ENCODE measurements at regions not wholly inside any gene's neighbourhood (a gene's known extent, or its start where the extent isn't known, plus 50 kb on each side); places are given as distances from the start of the nearest gene placed in this dataset.

GRCh38 chr2:2851806-2852777 lies 521.0 kb upstream of the MYT1L start:
- TF ChIP-seq CTCF (IDR thresholded peaks at IDR 0.05) = no peak
- Mint-ChIP-seq H3K27me3 (no peaks in the 10 kb centered on the region), H3K4me1 (no peaks in the 10 kb centered on the region), H3K36me3 (ENCODE audit: low read depth) (no peaks in the 10 kb centered on the region), H3K4me3 (no peak overlapping the region), H3K9me3 (no peaks in the 10 kb centered on the region), H3K27ac (no peak overlapping the region)
- ChIA-PET POLR2A (no interaction called here), CTCF (no interaction called here)
- ATAC-seq (ENCODE audit: low read depth) (no peak), DNase-seq (no peak)
- intact Hi-C loops (cut with micrococcal nuclease) = no loop called here

GRCh38 chr2:2851316-2851715 lies 520.2 kb upstream of the MYT1L start:
- H3K4me1 Mint-ChIP-seq = no peaks in the 10 kb centered on the region
- ATAC-seq (ENCODE audit: low read depth) (no peak), DNase-seq (no peak)
- H3K4me3 Mint-ChIP-seq = no peak overlapping the region
- H3K27me3 Mint-ChIP-seq = no peaks in the 10 kb centered on the region
- no peaks in the 10 kb centered on the region for H3K9me3 Mint-ChIP-seq
- intact Hi-C loops (cut with micrococcal nuclease) = no loop called here
- no peak overlapping the region for H3K27ac Mint-ChIP-seq
- no peaks in the 10 kb centered on the region for H3K36me3 Mint-ChIP-seq (ENCODE audit: low read depth)
- CTCF ChIA-PET = no interaction called here
- no peak for TF ChIP-seq CTCF (IDR thresholded peaks at IDR 0.05)
- POLR2A ChIA-PET = no interaction called here

- intact Hi-C loops (cut with micrococcal nuclease) = no loop called here
- Mint-ChIP-seq H3K27ac (no peak overlapping the region), H3K9me3 (no peaks in the 10 kb centered on the region), H3K4me3 (no peak overlapping the region), H3K4me1 (no peaks in the 10 kb centered on the region), H3K36me3 (ENCODE audit: low read depth) (no peaks in the 10 kb centered on the region), H3K27me3 (no peaks in the 10 kb centered on the region)
- ChIA-PET POLR2A (no interaction called here), CTCF (no interaction called here)
- DNase-seq = no peak
- no peak for ATAC-seq (ENCODE audit: low read depth)
- TF ChIP-seq CTCF (IDR thresholded peaks at IDR 0.05) = no peak
Observed at GRCh38 chr2:2850859-2851258, 519.8 kb upstream of the MYT1L start.

- no peaks in the 10 kb centered on the region for H3K9me3 Mint-ChIP-seq
- no peaks in the 10 kb centered on the region for H3K4me1 Mint-ChIP-seq
- TF ChIP-seq CTCF (IDR thresholded peaks at IDR 0.05) = no peak
- H3K27me3 Mint-ChIP-seq = no peaks in the 10 kb centered on the region
- DNase-seq (no peak), ATAC-seq (ENCODE audit: low read depth) (no peak)
- POLR2A ChIA-PET = no interaction called here
- H3K4me3 Mint-ChIP-seq = no peak overlapping the region
- no peaks in the 10 kb centered on the region for H3K36me3 Mint-ChIP-seq (ENCODE audit: low read depth)
- CTCF ChIA-PET = no interaction called here
- intact Hi-C loops (cut with micrococcal nuclease) = no loop called here
- no peak overlapping the region for H3K27ac Mint-ChIP-seq
Observed at GRCh38 chr2:2850218-2850755, 519.2 kb upstream of the MYT1L start.

- ChIA-PET CTCF (no interaction called here), POLR2A (no interaction called here)
- Mint-ChIP-seq H3K27me3 (no peaks in the 10 kb centered on the region), H3K4me1 (no peaks in the 10 kb centered on the region), H3K36me3 (ENCODE audit: low read depth) (no peaks in the 10 kb centered on the region), H3K9me3 (no peaks in the 10 kb centered on the region), H3K4me3 (no peak overlapping the region), H3K27ac (no peak overlapping the region)
- ATAC-seq (ENCODE audit: low read depth) (no peak), DNase-seq (no peak)
- intact Hi-C loops (cut with micrococcal nuclease) = no loop called here
- TF ChIP-seq CTCF (IDR thresholded peaks at IDR 0.05) = no peak
Observed at GRCh38 chr2:2849464-2850217, 518.6 kb upstream of the MYT1L start.
